ENCODE measurements at regions not wholly inside any gene's neighbourhood (a gene's known extent, or its start where the extent isn't known, plus 50 kb on each side); places are given as distances from the start of the nearest gene placed in this dataset.
"Not testable (repeated sequence)": the region's sequence is repeated elsewhere in the genome, so short reads cannot be mapped to it uniquely, and the experiment has no call there.

GRCh38 chr15:30720825-30721224 is 94.9 kb downstream of the ARHGAP11B start:
- not testable (repeated sequence) for H4K91ac ChIP-seq (ENCODE audit: insufficient read length, low read depth, low read length); H3K4me1 Mint-ChIP-seq; H4K5ac ChIP-seq (ENCODE audit: insufficient read length, low read depth, low read length); H3K79me2 ChIP-seq (ENCODE audit: insufficient read depth, low read length); H2BK12ac ChIP-seq (ENCODE audit: insufficient read length, low read depth, low read length); H3K79me1 ChIP-seq (ENCODE audit: insufficient read depth, low read depth, low read length, poor library complexity, severe bottlenecking); H2BK5ac ChIP-seq (ENCODE audit: insufficient read length, low read length); H3K27me3 Mint-ChIP-seq (ENCODE audit: low read depth); H3K4ac ChIP-seq (ENCODE audit: low read depth, low read length); H3K27ac ChIP-seq (ENCODE audit: insufficient read length, low read depth, low read length); H3K27me3 ChIP-seq (ENCODE audit: insufficient read depth, low read length); H3K9me3 Mint-ChIP-seq; H3K23ac ChIP-seq (ENCODE audit: insufficient read length, low read depth, low read length); H3K23me2 ChIP-seq (ENCODE audit: insufficient read length, low read depth, low read length, poor library complexity, severe bottlenecking); H3K9me3 ChIP-seq (ENCODE audit: control insufficient read depth, low read depth, low read length); H3K14ac ChIP-seq (ENCODE audit: insufficient read depth, low read length); H2AFZ ChIP-seq (ENCODE audit: low read length); DNase-seq; H2AK5ac ChIP-seq (ENCODE audit: insufficient read length, low read length); H3K4me2 ChIP-seq (ENCODE audit: insufficient read depth, insufficient read length, low read length); H3K4me3 Mint-ChIP-seq; H3K27ac Mint-ChIP-seq; H2BK20ac ChIP-seq (ENCODE audit: low read depth, low read length, poor library complexity, severe bottlenecking); H2BK120ac ChIP-seq (ENCODE audit: low read depth, low read length, poor library complexity, severe bottlenecking); H4K20me1 ChIP-seq (ENCODE audit: control insufficient read depth, insufficient read depth, insufficient read length); H2BK15ac ChIP-seq (ENCODE audit: low read depth, low read length); H3T11ph ChIP-seq (ENCODE audit: low read length); H3K9ac ChIP-seq (ENCODE audit: extremely low read depth, insufficient read length, low read length); H4K8ac ChIP-seq (replicated peaks; ENCODE audit: insufficient read length, low read depth, low read length); H3K4me1 ChIP-seq (ENCODE audit: insufficient read depth, low read length); H3K56ac ChIP-seq (ENCODE audit: insufficient read length, low read depth, low read length); H3K18ac ChIP-seq (ENCODE audit: insufficient read length, low read depth, low read length)
- H3K36me3 Mint-ChIP-seq (ENCODE audit: insufficient read depth in 1 of 3, low read depth in 3 of 3), result peaks cover 14 to 42% (median 35%) of the 10 kb centered on the region in 3 experiments; a peak in 6 of 7 replicates
- no CpG with 5 or more reads among the region's 3 CpGs for WGBS (ENCODE audit: extremely low coverage, insufficient read length, low lambda C conversion rate)

- H3K27ac Mint-ChIP-seq; H4K20me1 ChIP-seq (ENCODE audit: control insufficient read depth, insufficient read depth, insufficient read length); H2BK12ac ChIP-seq (ENCODE audit: insufficient read length, low read depth, low read length); H3K9me3 ChIP-seq (ENCODE audit: control insufficient read depth, low read depth, low read length); H3K9me3 Mint-ChIP-seq; H4K8ac ChIP-seq (replicated peaks; ENCODE audit: insufficient read length, low read depth, low read length); H3K9ac ChIP-seq (ENCODE audit: extremely low read depth, insufficient read length, low read length); H2AFZ ChIP-seq (ENCODE audit: low read length); H3K27ac ChIP-seq (ENCODE audit: insufficient read length, low read depth, low read length); H3K4me2 ChIP-seq (ENCODE audit: insufficient read depth, insufficient read length, low read length); H3K56ac ChIP-seq (ENCODE audit: insufficient read length, low read depth, low read length); H3K79me2 ChIP-seq (ENCODE audit: insufficient read depth, low read length); H3K4me3 Mint-ChIP-seq; H3T11ph ChIP-seq (ENCODE audit: low read length); H3K14ac ChIP-seq (ENCODE audit: insufficient read depth, low read length); H3K4me1 ChIP-seq (ENCODE audit: insufficient read depth, low read length); H3K79me1 ChIP-seq (ENCODE audit: insufficient read depth, low read depth, low read length, poor library complexity, severe bottlenecking); H2BK120ac ChIP-seq (ENCODE audit: low read depth, low read length, poor library complexity, severe bottlenecking); H3K23ac ChIP-seq (ENCODE audit: insufficient read length, low read depth, low read length); H2BK20ac ChIP-seq (ENCODE audit: low read depth, low read length, poor library complexity, severe bottlenecking); H3K23me2 ChIP-seq (ENCODE audit: insufficient read length, low read depth, low read length, poor library complexity, severe bottlenecking); H3K27me3 Mint-ChIP-seq (ENCODE audit: low read depth); H3K4me1 Mint-ChIP-seq; H4K91ac ChIP-seq (ENCODE audit: insufficient read length, low read depth, low read length); H3K18ac ChIP-seq (ENCODE audit: insufficient read length, low read depth, low read length); H3K27me3 ChIP-seq (ENCODE audit: insufficient read depth, low read length); H3K4ac ChIP-seq (ENCODE audit: low read depth, low read length); DNase-seq; H2AK5ac ChIP-seq (ENCODE audit: insufficient read length, low read length); H4K5ac ChIP-seq (ENCODE audit: insufficient read length, low read depth, low read length); H2BK15ac ChIP-seq (ENCODE audit: low read depth, low read length); H2BK5ac ChIP-seq (ENCODE audit: insufficient read length, low read length): not testable (repeated sequence)
- peaks cover 20 to 48% (median 41%) of the 10 kb centered on the region in 3 experiments for H3K36me3 Mint-ChIP-seq (ENCODE audit: insufficient read depth in 1 of 3, low read depth in 3 of 3)
- WGBS (ENCODE audit: extremely low coverage, insufficient read length, low lambda C conversion rate), result no CpG with 5 or more reads among the region's 2 CpGs
These were observed 95.6 kb downstream of the ARHGAP11B start for GRCh38 chr15:30721529-30721928.
